WTC11 (cell line): ENCODE measurements at regions not wholly inside any gene's neighbourhood (a gene's known extent, or its start where the extent isn't known, plus 50 kb on each side); places are given as distances from the start of the nearest gene placed in this dataset.

ENCODE experiments used
- ATF1 ChIP-seq: sonication (generic); formaldehyde crosslinking; IDR thresholded peaks from 2 replicates; pipeline ENCODE4 v1.8.1; 2023; ENCODE audit warnings: mild to moderate bottlenecking, moderate library complexity, missing genetic modification reagents
- CTCF ChIP-seq: fragments of 200-600 bp; IDR thresholded peaks from 2 replicates; pipeline ENCODE4 v1.8.0; 2022; ENCODE audit warnings: antibody characterized with exemption
- FOXJ3 ChIP-seq: sonication (generic); formaldehyde crosslinking; IDR thresholded peaks from 2 replicates; pipeline ENCODE4 v1.9.0; 2021; ENCODE audit warnings: missing genetic modification reagents, mild to moderate bottlenecking, borderline replicate concordance
- FOXK1 ChIP-seq: sonication (generic); formaldehyde crosslinking; IDR thresholded peaks from 2 replicates; pipeline ENCODE4 v1.8.0; 2022; ENCODE audit warnings: mild to moderate bottlenecking, moderate library complexity, missing genetic modification reagents
- HMGXB4 ChIP-seq: sonication (generic); formaldehyde crosslinking; IDR thresholded peaks from 2 replicates; pipeline ENCODE4 v1.8.1; 2023; ENCODE audit warnings: mild to moderate bottlenecking, moderate library complexity, missing genetic modification reagents
- SP1 ChIP-seq: sonication (generic); formaldehyde crosslinking; conservative IDR thresholded peaks from 2 replicates; pipeline ENCODE4 v1.8.1; 2022; ENCODE audit warnings: missing genetic modification reagents
- TCF7 ChIP-seq: sonication (generic); formaldehyde crosslinking; IDR thresholded peaks from 2 replicates; pipeline ENCODE4 v1.8.0; 2022; ENCODE audit warnings: mild to moderate bottlenecking, low read depth, missing genetic modification reagents, moderate library complexity
- ZBTB43 ChIP-seq: sonication (generic); formaldehyde crosslinking; IDR thresholded peaks from 2 replicates; pipeline ENCODE4 v1.8.1; 2023; ENCODE audit warnings: mild to moderate bottlenecking, missing genetic modification reagents

DNA sequence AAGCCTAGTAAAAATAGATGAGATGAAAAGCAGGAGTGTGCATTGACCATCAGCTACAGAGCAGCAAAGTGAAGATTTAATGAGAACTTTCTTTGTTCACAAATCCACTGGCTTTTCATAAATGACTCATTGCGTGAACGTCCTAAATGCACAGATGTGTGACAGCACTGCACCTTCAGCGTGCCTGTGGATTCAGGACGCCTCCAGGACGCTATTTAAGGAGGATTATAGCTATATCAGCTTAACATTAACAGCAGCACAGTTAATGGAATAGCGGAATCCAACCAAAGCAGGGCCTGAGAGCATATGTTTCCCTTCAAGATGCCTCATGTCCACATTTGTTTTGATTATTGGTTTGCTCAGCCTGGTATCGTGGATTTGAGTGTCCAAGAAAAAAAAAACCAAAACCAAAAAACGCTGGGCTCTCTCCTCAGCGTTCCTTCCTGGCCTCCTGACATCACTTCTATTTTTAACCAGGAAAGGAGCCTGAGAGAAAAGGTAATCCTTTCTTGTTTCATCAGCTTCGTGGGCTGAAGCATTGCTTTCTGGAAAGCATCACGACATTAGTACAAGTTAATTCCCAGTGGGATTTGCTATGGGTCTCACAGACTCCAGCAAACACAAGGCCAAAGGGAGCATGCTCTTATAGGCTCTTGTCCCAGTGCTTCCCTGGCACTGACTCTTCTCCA, 447.0 kb upstream of the SMIM21 start:
- TF ChIP-seq HMGXB4 (CRISPR knock-in tag) (no peak), FOXJ3 (no peak), CTCF (no peak), TCF7 (CRISPR knock-in tag) (no peak), SP1 (CRISPR knock-in tag) (no peak), FOXK1 (CRISPR knock-in tag) (no peak), ZBTB43 (CRISPR knock-in tag) (no peak), ATF1 (no peak)
